Left forelimb (tissue), 1 donor: ENCODE measurements at regions not wholly inside any gene's neighbourhood (a gene's known extent, or its start where the extent isn't known, plus 50 kb on each side); places are given as distances from the start of the nearest gene placed in this dataset.

Experiments
- DNase-seq: peaks from one replicate; pipeline ENCODE4 v3.0.0-alpha.2; 2018; ENCODE audit warnings: low spot score

- no peak for DNase-seq
Measured at GRCh38 chr11:32317643-32318042, 117.7 kb downstream of the WT1 start.

- no peak for DNase-seq
Measured at GRCh38 chr11:32318071-32319055, 117.0 kb downstream of the WT1 start.

GRCh38 chr11:32323814-32324130 is 111.6 kb downstream of the WT1 start:
- DNase-seq = no peak

GRCh38 chr11:32325187-32325586 is 110.2 kb downstream of the WT1 start:
- DNase-seq = no peak

GRCh38 chr11:32325725-32326124 is 109.6 kb downstream of the WT1 start:
- DNase-seq = no peak

GRCh38 chr11:32326522-32326921 is 108.8 kb downstream of the WT1 start:
- DNase-seq = no peak

- DNase-seq = no peak
Measured at GRCh38 chr11:32328392-32328791, 106.9 kb downstream of the WT1 start.

GRCh38 chr11:32331098-32331497 is 104.2 kb downstream of the WT1 start:
- no peak for DNase-seq

GRCh38 chr11:32331792-32332191 is 103.5 kb downstream of the WT1 start:
- DNase-seq = no peak

- DNase-seq = no peak
Measured at GRCh38 chr11:32332990-32333319, 102.4 kb downstream of the WT1 start.

- DNase-seq = peak; percentile 74
Measured at GRCh38 chr11:32333320-32333991, 101.9 kb downstream of the WT1 start.

- DNase-seq = no peak
Measured at GRCh38 chr11:32334822-32335221, 100.5 kb downstream of the WT1 start.
